ENCODE measurements at regions not wholly inside any gene's neighbourhood (a gene's known extent, or its start where the extent isn't known, plus 50 kb on each side); places are given as distances from the start of the nearest gene placed in this dataset.

GRCh38 chr12:63005382-63005781 is 70.4 kb upstream of the PPM1H start:
- no peak for TF ChIP-seq CTCF (conservative IDR thresholded peaks at IDR 0.05; ENCODE audit: low read length)
- no peak for TF ChIP-seq EZH2phosphoT487 (IDR thresholded peaks at IDR 0.05; ENCODE audit: borderline replicate concordance)
